ENCODE measurements at regions not wholly inside any gene's neighbourhood (a gene's known extent, or its start where the extent isn't known, plus 50 kb on each side); places are given as distances from the start of the nearest gene placed in this dataset.

DNA sequence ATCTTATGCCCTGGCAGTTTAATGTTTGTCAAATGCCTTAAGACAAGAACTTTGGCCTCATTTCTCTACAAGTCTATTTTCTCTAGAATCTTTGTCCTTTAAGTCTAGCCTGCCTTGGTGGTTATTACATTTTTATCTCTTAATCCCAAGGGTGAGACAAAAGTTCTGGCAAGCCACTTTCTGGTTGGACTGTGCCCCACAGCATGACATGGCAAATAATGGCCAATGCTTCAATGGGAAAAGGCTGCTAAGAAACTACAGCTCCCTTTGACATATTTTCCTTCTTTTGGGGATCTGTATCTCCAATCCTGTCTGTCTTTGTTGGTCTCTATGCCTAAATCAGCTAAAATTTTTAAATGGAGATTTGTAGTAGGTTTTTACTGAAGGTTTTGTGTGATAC is 181.6 kb upstream of the MBNL1 start (continued):
- TF ChIP-seq, protein P1, sequence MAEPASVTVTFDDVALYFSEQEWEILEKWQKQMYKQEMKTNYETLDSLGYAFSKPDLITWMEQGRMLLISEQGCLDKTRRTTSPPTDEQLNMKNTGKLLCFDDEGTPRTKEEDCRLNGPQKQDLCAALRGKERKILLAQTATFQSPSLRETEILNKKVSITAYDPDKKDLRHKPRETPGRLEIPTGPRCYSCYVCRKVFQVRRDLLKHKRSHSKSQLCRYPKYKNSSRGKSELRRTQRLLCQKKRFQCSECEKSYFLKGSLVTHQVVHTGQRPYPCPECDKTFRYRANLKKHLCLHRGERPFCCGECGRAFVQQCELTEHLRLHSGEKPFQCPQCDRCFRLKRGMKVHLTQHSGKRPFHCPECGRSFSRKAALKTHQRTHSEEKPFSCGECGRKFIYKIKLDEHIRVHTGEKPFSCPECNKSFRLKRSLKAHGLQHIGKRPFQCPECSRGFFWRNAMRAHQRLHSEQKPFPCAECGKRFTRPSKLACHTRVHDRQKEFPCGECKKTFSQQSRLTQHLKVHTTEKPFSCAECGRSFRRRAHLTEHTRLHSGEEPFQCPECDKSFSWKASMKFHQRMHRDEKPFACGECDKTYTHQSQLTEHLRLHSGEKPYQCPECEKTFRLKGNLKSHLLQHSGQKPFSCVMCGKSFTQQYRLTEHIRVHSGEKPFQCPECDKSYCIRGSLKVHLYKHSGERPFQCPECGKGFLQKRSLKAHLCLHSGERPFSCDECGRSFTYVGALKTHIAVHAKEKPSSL (CRISPR knock-in tag; conservative IDR thresholded peaks at IDR 0.05), result no peak
- TF ChIP-seq SMAD3 (CRISPR knock-in tag; IDR thresholded peaks at IDR 0.05; ENCODE audit: borderline replicate concordance) (no peak), MYBL2 (CRISPR knock-in tag; IDR thresholded peaks at IDR 0.05) (no peak), SMAD4 (CRISPR knock-in tag; IDR thresholded peaks at IDR 0.05) (no peak), NFYB (CRISPR knock-in tag; conservative IDR thresholded peaks at IDR 0.05; ENCODE audit: low read depth) (no peak), ESRRA (CRISPR knock-in tag; IDR thresholded peaks at IDR 0.05; ENCODE audit: borderline replicate concordance) (no peak), GTF2I (CRISPR knock-in tag; conservative IDR thresholded peaks at IDR 0.05) (no peak), TP53 (CRISPR knock-in tag; IDR thresholded peaks at IDR 0.05) (no peak), CBFB (CRISPR knock-in tag; IDR thresholded peaks at IDR 0.05; ENCODE audit: low read depth) (no peak)
- TF ChIP-seq, protein P2, sequence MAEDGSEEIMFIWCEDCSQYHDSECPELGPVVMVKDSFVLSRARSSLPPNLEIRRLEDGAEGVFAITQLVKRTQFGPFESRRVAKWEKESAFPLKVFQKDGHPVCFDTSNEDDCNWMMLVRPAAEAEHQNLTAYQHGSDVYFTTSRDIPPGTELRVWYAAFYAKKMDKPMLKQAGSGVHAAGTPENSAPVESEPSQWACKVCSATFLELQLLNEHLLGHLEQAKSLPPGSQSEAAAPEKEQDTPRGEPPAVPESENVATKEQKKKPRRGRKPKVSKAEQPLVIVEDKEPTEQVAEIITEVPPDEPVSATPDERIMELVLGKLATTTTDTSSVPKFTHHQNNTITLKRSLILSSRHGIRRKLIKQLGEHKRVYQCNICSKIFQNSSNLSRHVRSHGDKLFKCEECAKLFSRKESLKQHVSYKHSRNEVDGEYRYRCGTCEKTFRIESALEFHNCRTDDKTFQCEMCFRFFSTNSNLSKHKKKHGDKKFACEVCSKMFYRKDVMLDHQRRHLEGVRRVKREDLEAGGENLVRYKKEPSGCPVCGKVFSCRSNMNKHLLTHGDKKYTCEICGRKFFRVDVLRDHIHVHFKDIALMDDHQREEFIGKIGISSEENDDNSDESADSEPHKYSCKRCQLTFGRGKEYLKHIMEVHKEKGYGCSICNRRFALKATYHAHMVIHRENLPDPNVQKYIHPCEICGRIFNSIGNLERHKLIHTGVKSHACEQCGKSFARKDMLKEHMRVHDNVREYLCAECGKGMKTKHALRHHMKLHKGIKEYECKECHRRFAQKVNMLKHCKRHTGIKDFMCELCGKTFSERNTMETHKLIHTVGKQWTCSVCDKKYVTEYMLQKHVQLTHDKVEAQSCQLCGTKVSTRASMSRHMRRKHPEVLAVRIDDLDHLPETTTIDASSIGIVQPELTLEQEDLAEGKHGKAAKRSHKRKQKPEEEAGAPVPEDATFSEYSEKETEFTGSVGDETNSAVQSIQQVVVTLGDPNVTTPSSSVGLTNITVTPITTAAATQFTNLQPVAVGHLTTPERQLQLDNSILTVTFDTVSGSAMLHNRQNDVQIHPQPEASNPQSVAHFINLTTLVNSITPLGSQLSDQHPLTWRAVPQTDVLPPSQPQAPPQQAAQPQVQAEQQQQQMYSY (CRISPR knock-in tag; IDR thresholded peaks at IDR 0.05), result no peak
- TF ChIP-seq, protein P3, sequence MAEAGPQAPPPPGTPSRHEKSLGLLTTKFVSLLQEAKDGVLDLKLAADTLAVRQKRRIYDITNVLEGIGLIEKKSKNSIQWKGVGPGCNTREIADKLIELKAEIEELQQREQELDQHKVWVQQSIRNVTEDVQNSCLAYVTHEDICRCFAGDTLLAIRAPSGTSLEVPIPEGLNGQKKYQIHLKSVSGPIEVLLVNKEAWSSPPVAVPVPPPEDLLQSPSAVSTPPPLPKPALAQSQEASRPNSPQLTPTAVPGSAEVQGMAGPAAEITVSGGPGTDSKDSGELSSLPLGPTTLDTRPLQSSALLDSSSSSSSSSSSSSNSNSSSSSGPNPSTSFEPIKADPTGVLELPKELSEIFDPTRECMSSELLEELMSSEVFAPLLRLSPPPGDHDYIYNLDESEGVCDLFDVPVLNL (CRISPR knock-in tag; IDR thresholded peaks at IDR 0.05; ENCODE audit: borderline replicate concordance, low read depth), result no peak
- TF ChIP-seq, protein P4, sequence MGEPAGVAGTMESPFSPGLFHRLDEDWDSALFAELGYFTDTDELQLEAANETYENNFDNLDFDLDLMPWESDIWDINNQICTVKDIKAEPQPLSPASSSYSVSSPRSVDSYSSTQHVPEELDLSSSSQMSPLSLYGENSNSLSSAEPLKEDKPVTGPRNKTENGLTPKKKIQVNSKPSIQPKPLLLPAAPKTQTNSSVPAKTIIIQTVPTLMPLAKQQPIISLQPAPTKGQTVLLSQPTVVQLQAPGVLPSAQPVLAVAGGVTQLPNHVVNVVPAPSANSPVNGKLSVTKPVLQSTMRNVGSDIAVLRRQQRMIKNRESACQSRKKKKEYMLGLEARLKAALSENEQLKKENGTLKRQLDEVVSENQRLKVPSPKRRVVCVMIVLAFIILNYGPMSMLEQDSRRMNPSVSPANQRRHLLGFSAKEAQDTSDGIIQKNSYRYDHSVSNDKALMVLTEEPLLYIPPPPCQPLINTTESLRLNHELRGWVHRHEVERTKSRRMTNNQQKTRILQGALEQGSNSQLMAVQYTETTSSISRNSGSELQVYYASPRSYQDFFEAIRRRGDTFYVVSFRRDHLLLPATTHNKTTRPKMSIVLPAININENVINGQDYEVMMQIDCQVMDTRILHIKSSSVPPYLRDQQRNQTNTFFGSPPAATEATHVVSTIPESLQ (CRISPR knock-in tag; IDR thresholded peaks at IDR 0.05), result no peak
- TF ChIP-seq, protein P5, sequence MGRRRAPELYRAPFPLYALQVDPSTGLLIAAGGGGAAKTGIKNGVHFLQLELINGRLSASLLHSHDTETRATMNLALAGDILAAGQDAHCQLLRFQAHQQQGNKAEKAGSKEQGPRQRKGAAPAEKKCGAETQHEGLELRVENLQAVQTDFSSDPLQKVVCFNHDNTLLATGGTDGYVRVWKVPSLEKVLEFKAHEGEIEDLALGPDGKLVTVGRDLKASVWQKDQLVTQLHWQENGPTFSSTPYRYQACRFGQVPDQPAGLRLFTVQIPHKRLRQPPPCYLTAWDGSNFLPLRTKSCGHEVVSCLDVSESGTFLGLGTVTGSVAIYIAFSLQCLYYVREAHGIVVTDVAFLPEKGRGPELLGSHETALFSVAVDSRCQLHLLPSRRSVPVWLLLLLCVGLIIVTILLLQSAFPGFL (CRISPR knock-in tag; IDR thresholded peaks at IDR 0.05; ENCODE audit: borderline replicate concordance), result no peak

DNA sequence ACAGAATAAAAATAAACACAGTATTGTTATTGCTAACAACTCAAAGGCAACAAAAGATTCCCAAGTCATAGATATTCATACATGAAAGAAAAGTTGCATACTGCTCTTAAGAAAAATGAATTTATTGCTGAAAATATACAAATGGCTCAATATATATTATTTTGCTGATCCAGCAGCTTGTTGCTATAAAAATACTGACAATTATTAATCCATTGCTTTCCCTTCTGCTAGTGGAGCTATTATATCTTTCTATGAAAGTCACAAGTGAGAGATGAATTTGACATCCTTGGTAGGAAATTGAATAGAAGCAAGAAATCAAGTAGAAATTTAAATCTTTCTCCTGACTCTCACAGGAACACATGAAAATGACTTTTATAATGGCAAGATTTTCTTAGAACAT is 179.2 kb upstream of the MBNL1 start:
- ATAC-seq, result no peak
- CTCF ChIA-PET, result no interaction called here
- DNase-seq (ENCODE audit: low spot score), result no peak
- peaks cover 20% of the 10 kb centered on the region for H3K4me1 Mint-ChIP-seq
- no peak overlapping the region for H3K4me3 Mint-ChIP-seq
- POLR2A ChIA-PET, result no interaction called here
- H3K36me3 Mint-ChIP-seq, result no peaks in the 10 kb centered on the region
- H3K27ac Mint-ChIP-seq, result no peak overlapping the region
- H3K27me3 Mint-ChIP-seq (ENCODE audit: low read depth), result no peaks in the 10 kb centered on the region
- no peaks in the 10 kb centered on the region for H3K9me3 Mint-ChIP-seq
- TF ChIP-seq, protein P6, sequence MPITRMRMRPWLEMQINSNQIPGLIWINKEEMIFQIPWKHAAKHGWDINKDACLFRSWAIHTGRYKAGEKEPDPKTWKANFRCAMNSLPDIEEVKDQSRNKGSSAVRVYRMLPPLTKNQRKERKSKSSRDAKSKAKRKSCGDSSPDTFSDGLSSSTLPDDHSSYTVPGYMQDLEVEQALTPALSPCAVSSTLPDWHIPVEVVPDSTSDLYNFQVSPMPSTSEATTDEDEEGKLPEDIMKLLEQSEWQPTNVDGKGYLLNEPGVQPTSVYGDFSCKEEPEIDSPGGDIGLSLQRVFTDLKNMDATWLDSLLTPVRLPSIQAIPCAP (CRISPR knock-in tag; IDR thresholded peaks at IDR 0.05), result no peak
- TF ChIP-seq, protein P7, sequence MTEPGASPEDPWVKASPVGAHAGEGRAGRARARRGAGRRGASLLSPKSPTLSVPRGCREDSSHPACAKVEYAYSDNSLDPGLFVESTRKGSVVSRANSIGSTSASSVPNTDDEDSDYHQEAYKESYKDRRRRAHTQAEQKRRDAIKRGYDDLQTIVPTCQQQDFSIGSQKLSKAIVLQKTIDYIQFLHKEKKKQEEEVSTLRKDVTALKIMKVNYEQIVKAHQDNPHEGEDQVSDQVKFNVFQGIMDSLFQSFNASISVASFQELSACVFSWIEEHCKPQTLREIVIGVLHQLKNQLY (CRISPR knock-in tag; IDR thresholded peaks at IDR 0.05), result no peak
- TF ChIP-seq, protein P4 (CRISPR knock-in tag; IDR thresholded peaks at IDR 0.05), result no peak
- TF ChIP-seq RORB (CRISPR knock-in tag; IDR thresholded peaks at IDR 0.05) (no peak), CREB1 (CRISPR knock-in tag; IDR thresholded peaks at IDR 0.05) (no peak), JUN (CRISPR knock-in tag; IDR thresholded peaks at IDR 0.05) (no peak), IRF2 (CRISPR knock-in tag; IDR thresholded peaks at IDR 0.05; ENCODE audit: borderline replicate concordance, low read depth) (no peak), RELA (CRISPR knock-in tag; IDR thresholded peaks at IDR 0.05; ENCODE audit: borderline replicate concordance) (no peak)
- TF ChIP-seq, protein P8, sequence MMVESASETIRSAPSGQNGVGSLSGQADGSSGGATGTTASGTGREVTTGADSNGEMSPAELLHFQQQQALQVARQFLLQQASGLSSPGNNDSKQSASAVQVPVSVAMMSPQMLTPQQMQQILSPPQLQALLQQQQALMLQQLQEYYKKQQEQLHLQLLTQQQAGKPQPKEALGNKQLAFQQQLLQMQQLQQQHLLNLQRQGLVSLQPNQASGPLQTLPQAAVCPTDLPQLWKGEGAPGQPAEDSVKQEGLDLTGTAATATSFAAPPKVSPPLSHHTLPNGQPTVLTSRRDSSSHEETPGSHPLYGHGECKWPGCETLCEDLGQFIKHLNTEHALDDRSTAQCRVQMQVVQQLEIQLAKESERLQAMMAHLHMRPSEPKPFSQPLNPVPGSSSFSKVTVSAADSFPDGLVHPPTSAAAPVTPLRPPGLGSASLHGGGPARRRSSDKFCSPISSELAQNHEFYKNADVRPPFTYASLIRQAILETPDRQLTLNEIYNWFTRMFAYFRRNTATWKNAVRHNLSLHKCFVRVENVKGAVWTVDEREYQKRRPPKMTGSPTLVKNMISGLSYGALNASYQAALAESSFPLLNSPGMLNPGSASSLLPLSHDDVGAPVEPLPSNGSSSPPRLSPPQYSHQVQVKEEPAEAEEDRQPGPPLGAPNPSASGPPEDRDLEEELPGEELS (CRISPR knock-in tag; IDR thresholded peaks at IDR 0.05), result no peak
